Endothelial cell of umbilical vein (primary cell): ENCODE measurements at regions not wholly inside any gene's neighbourhood (a gene's known extent, or its start where the extent isn't known, plus 50 kb on each side); places are given as distances from the start of the nearest gene placed in this dataset.

Experiments used
- BruUV-seq: library from RNA; stranded (reverse); fragments of 400-500 nt; replicated peaks from 2 replicates; lab custom pipeline; 2021; lab: Mats Ljungman, UMichigan
- CTCF ChIA-PET: fragments of 300-600, 350-600 bp; sonication (Branson Sonifier 250); formaldehyde crosslinking; loops from one replicate; lab custom pipeline; 2021; ENCODE audit warnings: antibody characterized with exemption, inconsistent platforms; lab: Charles Lee
- POLR2A ChIA-PET: fragments of 300-600, 350-600 bp; sonication (Branson Sonifier 250); formaldehyde crosslinking; loops from one replicate; lab custom pipeline; 2021; ENCODE audit warnings: antibody characterized with exemption, inconsistent platforms; lab: Charles Lee
- DNase-seq: peaks from one replicate; pipeline ENCODE4 v3.0.0-alpha.2; 2011; ENCODE audit warnings: low read depth, low spot score
- FAIRE-seq: peaks from 2 replicates; lab custom pipeline; 2011; peaks lifted over from hg19 to GRCh38; lab: Jason Lieb, UNC
- H2AFZ ChIP-seq: 2 replicates; pipeline ENCODE4 v1.6.0; 2012; ENCODE audit warnings: low read depth, low read length, control low read depth, inconsistent platforms
- H3K27ac ChIP-seq: 2 replicates; pipeline ENCODE4 v1.5.1; 2011; ENCODE audit warnings: low read depth, mild to moderate bottlenecking, control low read depth, low read length, moderate library complexity; ENCODE audit not compliant: insufficient read depth
- H3K27me3 ChIP-seq, 2 experiments: 2 replicates each; pipeline versions ENCODE4 v1.6.0 to v1.6.1; 2011; ENCODE audit warnings: low read length in 2 of 2, mixed read lengths in 1 of 2; ENCODE audit not compliant: control insufficient read depth in 2 of 2, insufficient read depth in 2 of 2
- H3K36me3 ChIP-seq, 2 experiments: 2 replicates in 1 of 2; 3 replicates in 1 of 2; pipeline ENCODE4 v1.5.1; 2011; ENCODE audit warnings: low read length in 2 of 2, mild to moderate bottlenecking in 1 of 2, moderate library complexity in 1 of 2; ENCODE audit not compliant: control insufficient read depth in 2 of 2, insufficient read depth in 2 of 2; ENCODE audit errors: extremely low read depth in 1 of 2
- H3K4me1 ChIP-seq: 3 replicates; pipeline ENCODE4 v1.5.1; 2011; ENCODE audit warnings: mild to moderate bottlenecking, low read length; ENCODE audit not compliant: control insufficient read depth, insufficient read depth; ENCODE audit errors: extremely low read depth
- H3K4me2 ChIP-seq: 2 replicates; pipeline ENCODE4 v1.6.1; 2011; ENCODE audit warnings: low read length, control low read depth, mixed read lengths; ENCODE audit not compliant: insufficient read depth
- H3K4me3 ChIP-seq, 3 experiments: fragments of 200-600 bp in 1 of 3; sonication (generic), shearing (Covaris generic) in 1 of 3; replicated peaks in 1 of 3; 2 replicates each; pipeline ENCODE4 v1.5.1; 2011 to 2016; ENCODE audit warnings: control low read depth in 3 of 3, low read length in 3 of 3, mild to moderate bottlenecking in 2 of 3, inconsistent platforms in 1 of 3, low read depth in 1 of 3, moderate library complexity in 1 of 3; ENCODE audit not compliant: insufficient read depth in 1 of 3
- H3K79me2 ChIP-seq: 2 replicates; pipeline ENCODE4 v1.6.0; 2012; ENCODE audit warnings: low read length, inconsistent platforms; ENCODE audit not compliant: control insufficient read depth, insufficient read depth
- H3K9ac ChIP-seq: replicated peaks from 2 replicates; pipeline ENCODE3; 2011; ENCODE audit warnings: low read length, control low read depth; ENCODE audit not compliant: insufficient read depth; ENCODE audit errors: extremely low read depth
- H3K9me1 ChIP-seq: replicated peaks from 3 replicates; pipeline ENCODE4 v1.6.0; 2011; ENCODE audit warnings: mild to moderate bottlenecking, low read length; ENCODE audit not compliant: control insufficient read depth, insufficient read depth; ENCODE audit errors: extremely low read depth
- H3K9me3 ChIP-seq: replicated peaks from 2 replicates; pipeline ENCODE4 v1.5.1; 2012; ENCODE audit warnings: low read length, inconsistent platforms; ENCODE audit not compliant: control insufficient read depth, insufficient read depth
- H4K20me1 ChIP-seq: replicated peaks from 2 replicates; pipeline ENCODE3; 2011; ENCODE audit warnings: mild to moderate bottlenecking, low read length; ENCODE audit not compliant: control insufficient read depth, insufficient read depth; ENCODE audit errors: extremely low read depth
- EZH2 ChIP-seq: IDR thresholded peaks from 2 replicates; pipeline ENCODE4 v1.6.1; 2012; ENCODE audit warnings: borderline replicate concordance, low read depth, mild to moderate bottlenecking, moderate library complexity, low read length, inconsistent platforms; ENCODE audit not compliant: severe bottlenecking
- FOS ChIP-seq: IDR thresholded peaks from 2 replicates; pipeline ENCODE4 v1.6.1; 2011; ENCODE audit warnings: mild to moderate bottlenecking, low read length, moderate library complexity, borderline replicate concordance; ENCODE audit not compliant: insufficient read depth
- GATA2 ChIP-seq: IDR thresholded peaks from 2 replicates; pipeline ENCODE4 v1.7.0; 2011; ENCODE audit warnings: low read depth, mild to moderate bottlenecking, moderate library complexity, mixed read lengths, low read length; ENCODE audit not compliant: insufficient read length, insufficient read depth
- JUN ChIP-seq: IDR thresholded peaks from 2 replicates; pipeline ENCODE4 v1.6.1; 2011; ENCODE audit warnings: borderline replicate concordance, low read depth; ENCODE audit not compliant: insufficient read length, insufficient read depth
- MYC ChIP-seq: IDR thresholded peaks from one replicate; pipeline ENCODE4 v1.6.1; 2011; ENCODE audit warnings: mild to moderate bottlenecking, low read depth, low read length
- POLR2A ChIP-seq: IDR thresholded peaks from 2 replicates; pipeline ENCODE4 v1.6.1; 2012; ENCODE audit warnings: low read depth, mild to moderate bottlenecking, control low read depth, low read length
- POLR2AphosphoS5 ChIP-seq: IDR thresholded peaks from 2 replicates; pipeline ENCODE4 v1.6.1; 2012; ENCODE audit warnings: low read depth, mild to moderate bottlenecking, control low read depth, low read length, moderate library complexity; ENCODE audit not compliant: insufficient read depth
- dilution Hi-C: fragments of 300-500 bp; cut with MboI; formaldehyde crosslinking; loops from one replicate; pipeline ENCODE4 v1.15.0; 2019; ENCODE audit warnings: low sequenced_read_pairs; ENCODE audit not compliant: extremely low pct_ligation_motif_present
- intact Hi-C: fragments of 100-400 bp; cut with micrococcal nuclease; formaldehyde crosslinking; loops from one replicate; pipeline ENCODE4 v1.10.0; 2022
- TF ChIP-seq, protein P1 (sequence below): IDR thresholded peaks from 2 replicates; pipeline ENCODE4 v1.6.1; 2011; ENCODE audit not compliant: insufficient read depth, insufficient read length
- TF ChIP-seq, protein P2 (sequence below), 2 donors: IDR thresholded peaks; 1 replicate in 1 of 2; 2 replicates in 1 of 2; pipeline ENCODE4 v1.5.1; 2011; ENCODE audit warnings: low read length in 2 of 2, mild to moderate bottlenecking in 2 of 2, moderate library complexity in 2 of 2, control low read depth in 1 of 2, inconsistent platforms in 1 of 2, low read depth in 1 of 2; ENCODE audit not compliant: insufficient read depth in 1 of 2; ENCODE audit errors: extremely low read depth in 1 of 2

DNA sequence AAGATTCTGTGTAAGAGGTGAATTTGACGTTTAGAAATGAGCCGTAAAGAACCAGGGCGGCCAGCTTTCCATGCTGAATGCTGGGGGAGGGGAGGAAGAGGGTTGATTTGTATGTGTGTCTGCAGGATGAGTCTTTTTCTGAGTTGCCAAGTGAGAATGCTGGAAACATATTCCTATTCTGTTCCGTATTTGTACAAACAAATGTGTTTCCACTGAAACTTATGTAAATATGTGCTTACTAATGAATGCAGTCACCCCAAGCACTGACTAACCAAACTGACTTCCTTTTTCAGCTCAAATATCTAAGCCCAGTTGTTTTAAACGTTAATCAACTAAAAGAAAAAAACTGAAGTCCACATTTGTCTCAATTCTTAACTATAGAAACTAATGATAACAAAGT lies 74.9 kb upstream of the APCDD1 start:
- BruUV-seq, result no TSS peak
- no peaks in the 10 kb centered on the region for H4K20me1 ChIP-seq
- ChIA-PET POLR2A (no interaction called here), CTCF (interaction anchor here (1.6 kb wide), 1 partner anchor 110 kb away, joined by 3 read pairs; no protein-coding TSS in a partner anchor)
- no peak for TF ChIP-seq EZH2
- no peak for TF ChIP-seq POLR2AphosphoS5
- TF ChIP-seq, protein P1, sequence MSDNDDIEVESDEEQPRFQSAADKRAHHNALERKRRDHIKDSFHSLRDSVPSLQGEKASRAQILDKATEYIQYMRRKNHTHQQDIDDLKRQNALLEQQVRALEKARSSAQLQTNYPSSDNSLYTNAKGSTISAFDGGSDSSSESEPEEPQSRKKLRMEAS, result no peak
- no peak for TF ChIP-seq MYC
- no peak for TF ChIP-seq POLR2A
- TF ChIP-seq GATA2, result no peak
- TF ChIP-seq, protein P2, sequence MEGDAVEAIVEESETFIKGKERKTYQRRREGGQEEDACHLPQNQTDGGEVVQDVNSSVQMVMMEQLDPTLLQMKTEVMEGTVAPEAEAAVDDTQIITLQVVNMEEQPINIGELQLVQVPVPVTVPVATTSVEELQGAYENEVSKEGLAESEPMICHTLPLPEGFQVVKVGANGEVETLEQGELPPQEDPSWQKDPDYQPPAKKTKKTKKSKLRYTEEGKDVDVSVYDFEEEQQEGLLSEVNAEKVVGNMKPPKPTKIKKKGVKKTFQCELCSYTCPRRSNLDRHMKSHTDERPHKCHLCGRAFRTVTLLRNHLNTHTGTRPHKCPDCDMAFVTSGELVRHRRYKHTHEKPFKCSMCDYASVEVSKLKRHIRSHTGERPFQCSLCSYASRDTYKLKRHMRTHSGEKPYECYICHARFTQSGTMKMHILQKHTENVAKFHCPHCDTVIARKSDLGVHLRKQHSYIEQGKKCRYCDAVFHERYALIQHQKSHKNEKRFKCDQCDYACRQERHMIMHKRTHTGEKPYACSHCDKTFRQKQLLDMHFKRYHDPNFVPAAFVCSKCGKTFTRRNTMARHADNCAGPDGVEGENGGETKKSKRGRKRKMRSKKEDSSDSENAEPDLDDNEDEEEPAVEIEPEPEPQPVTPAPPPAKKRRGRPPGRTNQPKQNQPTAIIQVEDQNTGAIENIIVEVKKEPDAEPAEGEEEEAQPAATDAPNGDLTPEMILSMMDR (IDR thresholded peaks at IDR 0.05; ENCODE audit: extremely low read depth in 1 of 2, insufficient read depth in 1 of 2, low read depth in 1 of 2, low read length in 2 of 2), result no peak
- no peak for TF ChIP-seq FOS
- TF ChIP-seq JUN, result no peak
- peak overlapping the region; percentile 25 for H3K4me2 ChIP-seq
- no peak overlapping the region for H3K9ac ChIP-seq
- no peaks in the 10 kb centered on the region for H3K36me3 ChIP-seq
- H3K4me3 ChIP-seq, result no peak overlapping the region
- H3K27me3 ChIP-seq, result peaks cover 10 to 15% of the 10 kb centered on the region in 2 experiments
- no peak overlapping the region for H2AFZ ChIP-seq
- peaks cover 12% of the 10 kb centered on the region for H3K4me1 ChIP-seq
- H3K9me3 ChIP-seq, result no peaks in the 10 kb centered on the region
- no peak overlapping the region for H3K27ac ChIP-seq
- H3K9me1 ChIP-seq, result no peaks in the 10 kb centered on the region
- dilution Hi-C loops (no loop called here), intact Hi-C loops (no loop called here)
- DNase-seq (no peak), FAIRE-seq (no peak)
- H3K79me2 ChIP-seq, result no peaks in the 10 kb centered on the region
